HCT116 (cell line): ENCODE measurements at regions not wholly inside any gene's neighbourhood (a gene's known extent, or its start where the extent isn't known, plus 50 kb on each side); places are given as distances from the start of the nearest gene placed in this dataset.

Experiments used
- ATAC-seq: fragments of 200-7000 bp; cut with Tn5 transposase; 2 replicates; pipeline ENCODE4 v1.9.1; 2020; ENCODE audit warnings: mild to moderate bottlenecking, moderate library complexity
- BruUV-seq: library from RNA; stranded (reverse); fragments of 400-500 nt; replicated peaks from 2 replicates; lab custom pipeline; 2021; lab: Mats Ljungman, UMichigan
- CTCF ChIA-PET: fragments of 300-600 bp; sonication (Branson Sonifier 250); formaldehyde crosslinking; loops from one replicate; lab custom pipeline; 2021; ENCODE audit warnings: antibody characterized with exemption; lab: Charles Lee
- POLR2A ChIA-PET: fragments of 300-600, 350-600 bp; sonication (Branson Sonifier 250); formaldehyde crosslinking; loops from one replicate; lab custom pipeline; 2021; ENCODE audit warnings: antibody characterized with exemption; lab: Charles Lee
- RAD21 ChIA-PET, 2 experiments: fragments of 300-600 bp; sonication (Branson Sonifier 250); formaldehyde crosslinking; loops; one replicate each; lab custom pipeline; 2023; ENCODE audit warnings: low total read pairs in 2 of 2; ENCODE audit not compliant: uncharacterized antibody in 2 of 2, unreplicated experiment in 2 of 2, low non-redundant PET in 1 of 2; lab: Charles Lee
- DNase-seq: peaks from one replicate; pipeline ENCODE4 v3.0.0-alpha.2; 2010; ENCODE audit warnings: low read depth, low spot score
- H2AFZ ChIP-seq: fragments of 200-600 bp; shearing (Covaris generic), sonication (generic); 2 replicates; pipeline ENCODE4 v1.6.1; 2017; ENCODE audit warnings: low read depth, mixed run types, mixed read lengths, antibody characterized with exemption, low read length; ENCODE audit not compliant: poor library complexity, severe bottlenecking
- H3K27ac ChIP-seq: 2 replicates; pipeline ENCODE4 v1.5.1; 2012; ENCODE audit warnings: low read depth, low read length
- H3K27me3 ChIP-seq: fragments of 200-600 bp; sonication (generic); 2 replicates; pipeline ENCODE4 v1.6.1; 2016; ENCODE audit warnings: mixed run types, low read length, mixed read lengths; ENCODE audit not compliant: insufficient read depth
- H3K36me3 ChIP-seq, 2 experiments: fragments of 200-500 bp in 1 of 2; fragments of 200-600 bp in 1 of 2; sonication (Bioruptor generic) in 1 of 2; sonication (generic) in 1 of 2; 2 replicates each; pipeline versions ENCODE4 v1.5.1 to v1.6.1; 2014 to 2016; ENCODE audit warnings: low read length in 2 of 2, inconsistent platforms in 1 of 2, mixed read lengths in 1 of 2, mixed run types in 1 of 2; ENCODE audit not compliant: insufficient read depth in 2 of 2, control insufficient read depth in 1 of 2
- H3K4me1 ChIP-seq, 2 experiments: fragments of 200-600 bp in 1 of 2; sonication (generic) in 1 of 2; 2 replicates each; pipeline versions ENCODE4 v1.5.1 to v1.6.1; 2012 to 2017; ENCODE audit warnings: low read length in 2 of 2, inconsistent platforms in 1 of 2, mild to moderate bottlenecking in 1 of 2, mixed read lengths in 1 of 2, mixed run types in 1 of 2, moderate library complexity in 1 of 2; ENCODE audit not compliant: insufficient read depth in 2 of 2, control insufficient read depth in 1 of 2
- H3K4me2 ChIP-seq: fragments of 200-600 bp; sonication (generic); 2 replicates; pipeline ENCODE4 v1.6.1; 2017; ENCODE audit warnings: mixed run types, low read length, mixed read lengths
- H3K4me3 ChIP-seq, 2 experiments: fragments of 200-600 bp in 1 of 2; sonication (generic) in 1 of 2; replicated peaks in 1 of 2; 2 replicates each; pipeline ENCODE4 v1.5.1; 2011 to 2016; ENCODE audit warnings: low read length in 2 of 2, control low read depth in 1 of 2, low read depth in 1 of 2, mild to moderate bottlenecking in 1 of 2, mixed read lengths in 1 of 2, mixed run types in 1 of 2
- H3K79me2 ChIP-seq: fragments of 200-600 bp; sonication (generic); 2 replicates; pipeline ENCODE4 v1.6.1; 2017; ENCODE audit warnings: mild to moderate bottlenecking, mixed run types, low read length, moderate library complexity, mixed read lengths; ENCODE audit not compliant: insufficient read depth
- H3K9ac ChIP-seq: fragments of 200-600 bp; sonication (generic); 2 replicates; pipeline ENCODE4 v1.6.1; 2016; ENCODE audit warnings: low read length, mixed read lengths
- H3K9me2 ChIP-seq: fragments of 200-600 bp; sonication (generic), shearing (Covaris generic); 2 replicates; pipeline ENCODE4 v1.6.1; 2017; ENCODE audit warnings: mixed run types, mild to moderate bottlenecking, moderate library complexity; ENCODE audit not compliant: insufficient read depth
- H3K9me3 ChIP-seq, 2 experiments: fragments of 200-500 bp in 1 of 2; fragments of 200-600 bp in 1 of 2; sonication (Bioruptor generic) in 1 of 2; sonication (generic) in 1 of 2; 2 replicates each; pipeline ENCODE4 v1.6.1; 2014 to 2017; ENCODE audit warnings: low read length in 2 of 2, mixed read lengths in 2 of 2, inconsistent platforms in 1 of 2, low read depth in 1 of 2, mild to moderate bottlenecking in 1 of 2, mixed run types in 1 of 2, moderate library complexity in 1 of 2; ENCODE audit not compliant: control insufficient read depth in 1 of 2, insufficient read depth in 1 of 2
- H4K20me1 ChIP-seq: fragments of 200-600 bp; sonication (generic), shearing (Covaris generic); 2 replicates; pipeline ENCODE4 v1.6.1; 2017; ENCODE audit warnings: mixed run types, mild to moderate bottlenecking, moderate library complexity; ENCODE audit not compliant: insufficient read depth
- ATF3 ChIP-seq: IDR thresholded peaks from 2 replicates; pipeline ENCODE4 v1.6.1; 2012
- CBX3 ChIP-seq: IDR thresholded peaks from 2 replicates; pipeline ENCODE4 v1.6.1; 2012; ENCODE audit warnings: low read depth
- CEBPB ChIP-seq: IDR thresholded peaks from 2 replicates; pipeline ENCODE4 v1.6.1; 2012; ENCODE audit warnings: low read depth
- ELF1 ChIP-seq: IDR thresholded peaks from 2 replicates; pipeline ENCODE4 v1.6.1; 2012; ENCODE audit warnings: low read depth, borderline replicate concordance
- EZH2 ChIP-seq: fragments of 200-600 bp; sonication (generic); IDR thresholded peaks from 2 replicates; pipeline ENCODE4 v1.6.1; 2017; ENCODE audit warnings: antibody characterized with exemption, mixed run types
- EZH2phosphoT487 ChIP-seq: fragments of 200-600 bp; IDR thresholded peaks from 2 replicates; pipeline ENCODE4 v1.6.1; 2018; ENCODE audit warnings: antibody characterized with exemption, borderline replicate concordance
- FOSL1 ChIP-seq: IDR thresholded peaks from 2 replicates; pipeline ENCODE4 v1.6.1; 2012; ENCODE audit warnings: low read depth
- JUND ChIP-seq: IDR thresholded peaks from 2 replicates; pipeline ENCODE4 v1.6.1; 2012
- MAX ChIP-seq: IDR thresholded peaks from 2 replicates; pipeline ENCODE4 v1.6.1; 2012
- POLR2A ChIP-seq: IDR thresholded peaks from 2 replicates; pipeline ENCODE4 v1.7.0; 2011; ENCODE audit warnings: borderline replicate concordance; ENCODE audit not compliant: insufficient read depth, insufficient read length; ENCODE audit errors: extremely low read depth
- POLR2AphosphoS5 ChIP-seq: IDR thresholded peaks from 2 replicates; pipeline ENCODE4 v1.6.1; 2011; ENCODE audit warnings: mild to moderate bottlenecking, low read depth, low read length, moderate library complexity
- REST ChIP-seq: IDR thresholded peaks from 2 replicates; pipeline ENCODE4 v1.6.1; 2012; ENCODE audit warnings: low read depth
- SIN3A ChIP-seq: IDR thresholded peaks from 2 replicates; pipeline ENCODE4 v1.6.1; 2012; ENCODE audit warnings: low read depth
- SP1 ChIP-seq: IDR thresholded peaks from 2 replicates; pipeline ENCODE4 v1.6.1; 2012; ENCODE audit warnings: low read depth
- SRF ChIP-seq: IDR thresholded peaks from 2 replicates; pipeline ENCODE4 v1.6.1; 2012; ENCODE audit warnings: low read depth
- TCF7L2 ChIP-seq: IDR thresholded peaks from 2 replicates; pipeline ENCODE4 v1.7.0; 2011; ENCODE audit warnings: borderline replicate concordance, inconsistent platforms; ENCODE audit not compliant: insufficient read depth, insufficient read length; ENCODE audit errors: extremely low read depth
- YY1 ChIP-seq: IDR thresholded peaks from 2 replicates; pipeline ENCODE4 v1.6.1; 2011; ENCODE audit warnings: low read length, low read depth, moderate library complexity, mild to moderate bottlenecking; ENCODE audit not compliant: insufficient replicate concordance; ENCODE audit errors: extremely low read depth
- ZBTB33 ChIP-seq: IDR thresholded peaks from 2 replicates; pipeline ENCODE4 v1.6.1; 2011; ENCODE audit warnings: mild to moderate bottlenecking, low read length, moderate library complexity; ENCODE audit not compliant: insufficient replicate concordance; ENCODE audit errors: extremely low read depth
- ZFX ChIP-seq: fragments of 450-650 bp; IDR thresholded peaks from 2 replicates; pipeline ENCODE4 v1.6.1; 2017
- ZNF274 ChIP-seq: fragments of 200-500 bp; sonication (Bioruptor generic); IDR thresholded peaks from 2 replicates; pipeline ENCODE4 v1.6.1; 2014; ENCODE audit warnings: mild to moderate bottlenecking, low read depth, low read length, inconsistent platforms
- intact Hi-C: fragments of 100-400 bp; cut with micrococcal nuclease; formaldehyde crosslinking; loops from 2 replicates; pipeline ENCODE4 v1.10.0; 2022

- Histone ChIP-seq H3K4me1 (peaks cover 0 to 7% of the 10 kb centered on the region in 2 experiments; a peak in 1 of 4 replicates), H3K79me2 (no peaks in the 10 kb centered on the region), H3K9me2 (no peaks in the 10 kb centered on the region), H3K4me3 (no peak overlapping the region), H3K36me3 (no peaks in the 10 kb centered on the region), H2AFZ (no peak overlapping the region), H4K20me1 (no peaks in the 10 kb centered on the region), H3K9ac (no peak overlapping the region), H3K4me2 (no peak overlapping the region), H3K27ac (no peak overlapping the region), H3K9me3 (no peaks in the 10 kb centered on the region), H3K27me3 (no peaks in the 10 kb centered on the region)
- BruUV-seq = no TSS peak
- ChIA-PET RAD21 (no interaction called here), POLR2A (no interaction called here), CTCF (no interaction called here)
- ATAC-seq (no peak), DNase-seq (no peak)
- no peak for TF ChIP-seq FOSL1
- TF ChIP-seq SP1 = no peak
- no peak for TF ChIP-seq SIN3A
- no peak for TF ChIP-seq MAX
- TF ChIP-seq ZBTB33 = no peak
- TF ChIP-seq CEBPB = no peak
- TF ChIP-seq POLR2A = no peak
- TF ChIP-seq SRF = no peak
- no peak for TF ChIP-seq ELF1
- TF ChIP-seq EZH2phosphoT487 = no peak
- no peak for TF ChIP-seq ATF3
- TF ChIP-seq YY1 = no peak
- no peak for TF ChIP-seq ZNF274
- TF ChIP-seq REST = no peak
- TF ChIP-seq JUND = no peak
- no peak for TF ChIP-seq TCF7L2
- TF ChIP-seq POLR2AphosphoS5 = no peak
- TF ChIP-seq ZFX = no peak
- no peak for TF ChIP-seq EZH2
- no peak for TF ChIP-seq CBX3
- intact Hi-C loops = no loop called here
Measured at GRCh38 chr6:121884091-121884490, 448.6 kb downstream of the GJA1 start.
